ENCODE measurements at regions not wholly inside any gene's neighbourhood (a gene's known extent, or its start where the extent isn't known, plus 50 kb on each side); places are given as distances from the start of the nearest gene placed in this dataset.

DNA sequence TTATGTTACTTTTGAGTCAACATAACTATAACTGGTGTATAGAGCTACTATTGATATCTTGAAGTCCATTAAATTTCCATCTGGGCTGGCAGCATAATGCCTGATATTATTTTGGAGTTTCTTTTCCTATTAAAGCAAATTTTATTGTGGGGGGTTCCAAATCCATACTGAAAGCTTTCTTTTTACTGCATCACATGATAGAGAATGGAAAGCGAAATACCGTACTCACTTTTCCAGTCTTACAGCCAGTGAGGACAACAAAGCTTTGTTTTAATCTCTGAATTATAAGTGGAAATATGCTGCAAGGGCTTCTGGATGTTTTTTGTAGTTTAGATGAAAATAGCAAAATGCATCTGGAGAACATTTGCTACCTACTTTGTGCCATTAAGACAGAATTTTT, 477.5 kb upstream of the SEMA3D start:
- TF ChIP-seq EZH2phosphoT487 (conservative IDR thresholded peaks at IDR 0.05; ENCODE audit: low read length): no peak
- TF ChIP-seq, protein P1, sequence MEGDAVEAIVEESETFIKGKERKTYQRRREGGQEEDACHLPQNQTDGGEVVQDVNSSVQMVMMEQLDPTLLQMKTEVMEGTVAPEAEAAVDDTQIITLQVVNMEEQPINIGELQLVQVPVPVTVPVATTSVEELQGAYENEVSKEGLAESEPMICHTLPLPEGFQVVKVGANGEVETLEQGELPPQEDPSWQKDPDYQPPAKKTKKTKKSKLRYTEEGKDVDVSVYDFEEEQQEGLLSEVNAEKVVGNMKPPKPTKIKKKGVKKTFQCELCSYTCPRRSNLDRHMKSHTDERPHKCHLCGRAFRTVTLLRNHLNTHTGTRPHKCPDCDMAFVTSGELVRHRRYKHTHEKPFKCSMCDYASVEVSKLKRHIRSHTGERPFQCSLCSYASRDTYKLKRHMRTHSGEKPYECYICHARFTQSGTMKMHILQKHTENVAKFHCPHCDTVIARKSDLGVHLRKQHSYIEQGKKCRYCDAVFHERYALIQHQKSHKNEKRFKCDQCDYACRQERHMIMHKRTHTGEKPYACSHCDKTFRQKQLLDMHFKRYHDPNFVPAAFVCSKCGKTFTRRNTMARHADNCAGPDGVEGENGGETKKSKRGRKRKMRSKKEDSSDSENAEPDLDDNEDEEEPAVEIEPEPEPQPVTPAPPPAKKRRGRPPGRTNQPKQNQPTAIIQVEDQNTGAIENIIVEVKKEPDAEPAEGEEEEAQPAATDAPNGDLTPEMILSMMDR (IDR thresholded peaks at IDR 0.05; ENCODE audit: insufficient read depth, low read length, poor library complexity, severe bottlenecking): no peak

Measured in SU-DHL-6 (cell line).